ENCODE measurements at regions not wholly inside any gene's neighbourhood (a gene's known extent, or its start where the extent isn't known, plus 50 kb on each side); places are given as distances from the start of the nearest gene placed in this dataset.

GRCh38 chr5:39489263-39489662 lies 64.5 kb upstream of the DAB2 start:
- peaks cover 7% of the 10 kb centered on the region for H3K36me3 Mint-ChIP-seq

GRCh38 chr5:39486790-39487189 lies 62.0 kb upstream of the DAB2 start:
- Mint-ChIP-seq H3K27ac (no peak overlapping the region), H3K4me3 (no peak overlapping the region), H3K9me3 (peaks cover 18% of the 10 kb centered on the region), H3K36me3 (peaks cover 4% of the 10 kb centered on the region), H3K4me1 (peaks cover 23% of the 10 kb centered on the region), H3K27me3 (ENCODE audit: low read depth) (no peaks in the 10 kb centered on the region)
- DNase-seq (ENCODE audit: low spot score in 2 of 2, unreplicated experiment in 2 of 2), result no peak
- no peak for TF ChIP-seq CTCF (IDR thresholded peaks at IDR 0.05; ENCODE audit: unreplicated experiment)

More at GRCh38 chr5:39489263-39489662, 64.5 kb upstream of the DAB2 start:
- no peak overlapping the region for H3K4me3 Mint-ChIP-seq
- no peak for DNase-seq (ENCODE audit: low spot score in 2 of 2, unreplicated experiment in 2 of 2)
- H3K27ac Mint-ChIP-seq, result no peak overlapping the region
- no peaks in the 10 kb centered on the region for H3K27me3 Mint-ChIP-seq (ENCODE audit: low read depth)
- peaks cover 23% of the 10 kb centered on the region for H3K4me1 Mint-ChIP-seq
- TF ChIP-seq CTCF (IDR thresholded peaks at IDR 0.05; ENCODE audit: unreplicated experiment), result no peak
- peaks cover 24% of the 10 kb centered on the region for H3K9me3 Mint-ChIP-seq

- H3K27me3 Mint-ChIP-seq (ENCODE audit: low read depth), result no peaks in the 10 kb centered on the region
- H3K4me3 Mint-ChIP-seq, result no peak overlapping the region
- peaks cover 23% of the 10 kb centered on the region for H3K4me1 Mint-ChIP-seq
- peaks cover 2% of the 10 kb centered on the region for H3K36me3 Mint-ChIP-seq
- H3K9me3 Mint-ChIP-seq, result peaks cover 16% of the 10 kb centered on the region
- no peak for TF ChIP-seq CTCF (IDR thresholded peaks at IDR 0.05; ENCODE audit: unreplicated experiment)
- no peak overlapping the region for H3K27ac Mint-ChIP-seq
- DNase-seq (ENCODE audit: low spot score in 2 of 2, unreplicated experiment in 2 of 2), result no peak
Measured at GRCh38 chr5:39486361-39486760, 61.6 kb upstream of the DAB2 start.

- no peak for DNase-seq (ENCODE audit: low spot score in 2 of 2, unreplicated experiment in 2 of 2)
- no peak for TF ChIP-seq CTCF (IDR thresholded peaks at IDR 0.05; ENCODE audit: unreplicated experiment)
- Mint-ChIP-seq H3K27me3 (ENCODE audit: low read depth) (no peaks in the 10 kb centered on the region), H3K4me1 (peaks cover 23% of the 10 kb centered on the region), H3K4me3 (no peak overlapping the region), H3K9me3 (peaks cover 7% of the 10 kb centered on the region), H3K27ac (no peak overlapping the region), H3K36me3 (peaks cover 2% of the 10 kb centered on the region)
Measured at GRCh38 chr5:39485079-39485478, 60.3 kb upstream of the DAB2 start.

GRCh38 chr5:39484673-39485072 lies 59.9 kb upstream of the DAB2 start:
- peaks cover 3% of the 10 kb centered on the region for H3K9me3 Mint-ChIP-seq
- H3K27me3 Mint-ChIP-seq (ENCODE audit: low read depth), result no peaks in the 10 kb centered on the region
- no peak overlapping the region for H3K4me3 Mint-ChIP-seq
- H3K27ac Mint-ChIP-seq, result no peak overlapping the region
- H3K4me1 Mint-ChIP-seq, result peaks cover 23% of the 10 kb centered on the region
- no peak for DNase-seq (ENCODE audit: low spot score in 2 of 2, unreplicated experiment in 2 of 2)
- no peak for TF ChIP-seq CTCF (IDR thresholded peaks at IDR 0.05; ENCODE audit: unreplicated experiment)
- H3K36me3 Mint-ChIP-seq, result peaks cover under 1% of the 10 kb centered on the region

GRCh38 chr5:39482098-39482497 lies 57.3 kb upstream of the DAB2 start:
- Mint-ChIP-seq H3K4me3 (no peak overlapping the region), H3K27ac (no peak overlapping the region), H3K4me1 (peaks cover 30% of the 10 kb centered on the region), H3K27me3 (ENCODE audit: low read depth) (no peaks in the 10 kb centered on the region), H3K9me3 (no peaks in the 10 kb centered on the region), H3K36me3 (no peaks in the 10 kb centered on the region)
- DNase-seq (ENCODE audit: low spot score in 2 of 2, unreplicated experiment in 2 of 2), result no peak
- TF ChIP-seq CTCF (IDR thresholded peaks at IDR 0.05; ENCODE audit: unreplicated experiment), result no peak

Data from mesothelial cell of epicardium (in vitro differentiated cells).